ENCODE measurements at regions not wholly inside any gene's neighbourhood (a gene's known extent, or its start where the extent isn't known, plus 50 kb on each side); places are given as distances from the start of the nearest gene placed in this dataset.

DNA sequence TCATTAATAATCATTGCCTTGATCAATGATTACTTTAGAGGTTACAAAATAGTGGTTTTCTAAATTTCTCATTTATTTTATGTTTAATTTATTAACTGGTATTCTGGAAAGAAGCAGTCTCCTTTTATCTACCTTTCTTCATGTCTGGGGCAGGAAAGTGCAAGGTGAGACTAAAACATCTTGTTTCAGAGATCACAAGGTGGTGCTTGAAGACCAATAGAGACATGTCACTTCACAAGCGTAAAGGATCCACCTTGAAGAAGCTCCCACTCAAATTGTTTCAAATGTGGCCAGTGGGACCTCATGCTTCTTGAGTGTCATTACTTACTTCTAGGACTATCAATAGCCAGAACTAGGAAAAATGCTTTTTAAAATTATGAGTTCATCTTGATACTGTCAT lies 1568.7 kb downstream of the RPA4 start:
- no peak for TF ChIP-seq EZH2 (IDR thresholded peaks at IDR 0.05; ENCODE audit: insufficient read depth, poor library complexity, severe bottlenecking)
- TF ChIP-seq EZH2phosphoT487 (IDR thresholded peaks at IDR 0.05; ENCODE audit: insufficient read depth, low read depth): no peak

Data from GM23248 (cell line).